Keratinocyte (primary cell): ENCODE measurements at regions not wholly inside any gene's neighbourhood (a gene's known extent, or its start where the extent isn't known, plus 50 kb on each side); places are given as distances from the start of the nearest gene placed in this dataset.

Source experiments
- DNase-seq: peaks from one replicate; pipeline ENCODE4 v3.0.0-alpha.2; 2011; ENCODE audit warnings: low read depth, missing footprints, low spot score
- FAIRE-seq: peaks from 2 replicates; lab custom pipeline; 2011; peaks lifted over from hg19 to GRCh38; lab: Jason Lieb, UNC
- H2AFZ ChIP-seq: 2 replicates; pipeline ENCODE4 v1.6.0; 2012; ENCODE audit warnings: low read length, control low read depth, inconsistent platforms; ENCODE audit not compliant: control insufficient read depth
- H3K27ac ChIP-seq: 2 replicates; pipeline ENCODE4 v1.5.1; 2011; ENCODE audit warnings: low read length; ENCODE audit not compliant: control insufficient read depth, insufficient read depth
- H3K27me3 ChIP-seq: 3 replicates; pipeline ENCODE4 v1.6.0; 2011; ENCODE audit warnings: low read length; ENCODE audit not compliant: control insufficient read depth, insufficient read depth; ENCODE audit errors: extremely low read depth
- H3K36me3 ChIP-seq, 2 experiments: 2 replicates in 1 of 2; 3 replicates in 1 of 2; pipeline ENCODE4 v1.5.1; 2011; ENCODE audit warnings: low read length in 2 of 2, mild to moderate bottlenecking in 1 of 2; ENCODE audit not compliant: control insufficient read depth in 2 of 2, insufficient read depth in 2 of 2; ENCODE audit errors: extremely low read depth in 1 of 2
- H3K4me1 ChIP-seq: 3 replicates; pipeline ENCODE4 v1.5.1; 2011; ENCODE audit warnings: low read length; ENCODE audit not compliant: control insufficient read depth, insufficient read depth; ENCODE audit errors: extremely low read depth
- H3K4me2 ChIP-seq: 3 replicates; pipeline ENCODE4 v1.6.0; 2011; ENCODE audit warnings: low read depth, low read length; ENCODE audit not compliant: control insufficient read depth, insufficient read depth; ENCODE audit errors: extremely low read depth
- H3K4me3 ChIP-seq, 3 experiments: fragments of 200-600 bp in 1 of 3; sonication (generic) in 1 of 3; 2 replicates in 2 of 3; 3 replicates in 1 of 3; pipeline ENCODE4 v1.5.1; 2011 to 2016; ENCODE audit warnings: low read length in 3 of 3, mild to moderate bottlenecking in 3 of 3, control low read depth in 2 of 3, inconsistent platforms in 1 of 3, low read depth in 1 of 3, mixed read lengths in 1 of 3, mixed run types in 1 of 3, moderate library complexity in 1 of 3; ENCODE audit not compliant: control insufficient read depth in 2 of 3, insufficient read depth in 2 of 3; ENCODE audit errors: extremely low read depth in 1 of 3
- H3K79me2 ChIP-seq: 2 replicates; pipeline ENCODE4 v1.6.0; 2012; ENCODE audit warnings: low read length; ENCODE audit not compliant: control insufficient read depth, insufficient read depth
- H3K9ac ChIP-seq: 3 replicates; pipeline ENCODE4 v1.6.0; 2011; ENCODE audit warnings: low read length; ENCODE audit not compliant: control insufficient read depth, insufficient read depth; ENCODE audit errors: extremely low read depth
- H3K9me1 ChIP-seq: 3 replicates; pipeline ENCODE4 v1.6.0; 2011; ENCODE audit warnings: low read length; ENCODE audit not compliant: control insufficient read depth, insufficient read depth; ENCODE audit errors: extremely low read depth
- H3K9me3 ChIP-seq: 2 replicates; pipeline ENCODE4 v1.5.1; 2012; ENCODE audit warnings: low read depth, low read length; ENCODE audit not compliant: control insufficient read depth
- H4K20me1 ChIP-seq: 3 replicates; pipeline ENCODE4 v1.6.0; 2011; ENCODE audit warnings: low read length; ENCODE audit not compliant: control insufficient read depth, insufficient read depth; ENCODE audit errors: extremely low read depth
- EZH2 ChIP-seq: IDR thresholded peaks from one replicate; pipeline ENCODE4 v1.6.1; 2012; ENCODE audit warnings: inconsistent platforms, mild to moderate bottlenecking, low read length, moderate library complexity
- dilution Hi-C: fragments of 300-500 bp; cut with MboI; formaldehyde crosslinking; loops from one replicate; pipeline ENCODE4 v1.7.0; 2020; ENCODE audit warnings: low sequenced_read_pairs; ENCODE audit not compliant: extremely low pct_ligation_motif_present
- TF ChIP-seq, protein P1 (sequence below), 3 experiments: IDR thresholded peaks in 1 of 3; conservative IDR thresholded peaks in 1 of 3; optimal IDR thresholded peaks in 1 of 3; 2 replicates in 2 of 3; 3 replicates in 1 of 3; pipeline versions ENCODE3 to v1.5.1; 2011; ENCODE audit warnings: low read length in 3 of 3, mild to moderate bottlenecking in 3 of 3, moderate library complexity in 2 of 3, control low read depth in 1 of 3, inconsistent platforms in 1 of 3; ENCODE audit not compliant: insufficient read depth in 2 of 3; ENCODE audit errors: extremely low read depth in 1 of 3

DNA sequence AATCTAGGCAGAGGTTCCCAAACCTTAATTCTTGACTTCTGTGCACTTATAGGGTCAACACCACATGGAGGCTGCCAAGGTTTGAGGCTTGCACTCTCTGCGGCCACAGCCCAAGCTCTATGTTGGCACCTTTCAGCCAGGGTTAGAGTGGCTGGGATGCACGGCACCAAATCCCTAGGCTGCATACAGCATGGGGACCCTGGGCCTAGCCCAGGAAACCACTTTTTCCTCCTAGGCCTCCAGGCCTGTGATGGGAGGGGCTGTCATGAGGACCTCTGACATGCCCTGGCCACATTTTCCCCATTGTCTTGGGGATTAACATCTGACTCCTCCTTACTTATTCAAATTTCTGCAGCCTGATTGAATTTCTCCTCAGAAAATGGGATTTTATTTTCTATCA, 165.4 kb downstream of the SI start:
- no peak for DNase-seq
- Histone ChIP-seq H3K9me1 (no peaks in the 10 kb centered on the region), H3K27ac (no peak overlapping the region), H3K4me1 (no peaks in the 10 kb centered on the region), H3K79me2 (no peaks in the 10 kb centered on the region), H3K4me2 (no peak overlapping the region), H3K4me3 (no peak overlapping the region), H3K9me3 (no peaks in the 10 kb centered on the region), H2AFZ (no peak overlapping the region), H3K36me3 (no peaks in the 10 kb centered on the region), H3K9ac (no peak overlapping the region), H3K27me3 (no peaks in the 10 kb centered on the region), H4K20me1 (no peaks in the 10 kb centered on the region)
- TF ChIP-seq, protein P1, sequence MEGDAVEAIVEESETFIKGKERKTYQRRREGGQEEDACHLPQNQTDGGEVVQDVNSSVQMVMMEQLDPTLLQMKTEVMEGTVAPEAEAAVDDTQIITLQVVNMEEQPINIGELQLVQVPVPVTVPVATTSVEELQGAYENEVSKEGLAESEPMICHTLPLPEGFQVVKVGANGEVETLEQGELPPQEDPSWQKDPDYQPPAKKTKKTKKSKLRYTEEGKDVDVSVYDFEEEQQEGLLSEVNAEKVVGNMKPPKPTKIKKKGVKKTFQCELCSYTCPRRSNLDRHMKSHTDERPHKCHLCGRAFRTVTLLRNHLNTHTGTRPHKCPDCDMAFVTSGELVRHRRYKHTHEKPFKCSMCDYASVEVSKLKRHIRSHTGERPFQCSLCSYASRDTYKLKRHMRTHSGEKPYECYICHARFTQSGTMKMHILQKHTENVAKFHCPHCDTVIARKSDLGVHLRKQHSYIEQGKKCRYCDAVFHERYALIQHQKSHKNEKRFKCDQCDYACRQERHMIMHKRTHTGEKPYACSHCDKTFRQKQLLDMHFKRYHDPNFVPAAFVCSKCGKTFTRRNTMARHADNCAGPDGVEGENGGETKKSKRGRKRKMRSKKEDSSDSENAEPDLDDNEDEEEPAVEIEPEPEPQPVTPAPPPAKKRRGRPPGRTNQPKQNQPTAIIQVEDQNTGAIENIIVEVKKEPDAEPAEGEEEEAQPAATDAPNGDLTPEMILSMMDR (optimal IDR thresholded peaks at IDR 0.05 in 1 of 3, IDR thresholded peaks at IDR 0.05 in 1 of 3, conservative IDR thresholded peaks at IDR 0.05 in 1 of 3; ENCODE audit: extremely low read depth in 1 of 3, insufficient read depth in 2 of 3, low read length in 3 of 3), result no peak
- no peak for TF ChIP-seq EZH2
- no peak for FAIRE-seq
- dilution Hi-C loops, result no loop called here

DNA sequence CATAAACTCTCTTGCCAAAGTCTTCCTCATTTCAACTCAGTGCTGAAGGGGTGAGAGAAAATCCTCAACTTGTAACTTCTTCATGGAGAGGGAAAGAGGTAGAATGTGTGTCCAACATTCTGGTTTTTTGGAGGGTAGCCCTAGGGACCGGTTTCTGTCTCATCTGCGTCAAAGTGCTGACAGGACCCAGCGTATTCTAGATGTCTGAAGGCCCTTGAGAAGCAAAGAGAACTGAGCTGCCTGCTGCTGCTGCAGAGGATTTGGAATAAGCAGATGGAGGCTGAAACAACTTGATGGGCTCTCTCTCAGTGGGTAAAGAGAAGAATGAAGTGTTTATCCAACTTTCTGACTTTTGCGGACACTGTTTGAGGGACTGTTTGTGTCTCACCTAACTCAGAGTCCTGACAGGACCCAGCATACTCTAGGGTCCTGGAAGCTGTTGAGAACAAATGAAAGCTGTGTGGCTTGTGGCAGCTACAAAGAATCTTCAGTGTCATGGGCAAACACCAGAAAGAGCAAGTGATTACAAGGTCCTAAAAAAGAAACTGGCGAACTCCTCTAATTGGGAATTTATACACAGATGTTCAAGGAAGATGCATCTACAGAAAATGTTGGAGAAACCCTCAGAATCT, 174.4 kb downstream of the SI start:
- H3K36me3 ChIP-seq, result no peaks in the 10 kb centered on the region
- no peak for TF ChIP-seq EZH2
- TF ChIP-seq, protein P1 (optimal IDR thresholded peaks at IDR 0.05 in 1 of 3, IDR thresholded peaks at IDR 0.05 in 1 of 3, conservative IDR thresholded peaks at IDR 0.05 in 1 of 3; ENCODE audit: extremely low read depth in 1 of 3, insufficient read depth in 2 of 3, low read length in 3 of 3), result no peak
- H2AFZ ChIP-seq, result no peak overlapping the region
- no peaks in the 10 kb centered on the region for H4K20me1 ChIP-seq
- no peaks in the 10 kb centered on the region for H3K9me3 ChIP-seq
- H3K9me1 ChIP-seq, result no peaks in the 10 kb centered on the region
- no peaks in the 10 kb centered on the region for H3K27me3 ChIP-seq
- no peaks in the 10 kb centered on the region for H3K79me2 ChIP-seq
- H3K4me3 ChIP-seq, result no peak overlapping the region
- H3K27ac ChIP-seq, result no peak overlapping the region
- DNase-seq, result no peak
- no peak for FAIRE-seq
- no peak overlapping the region for H3K9ac ChIP-seq
- dilution Hi-C loops, result no loop called here
- no peak overlapping the region for H3K4me2 ChIP-seq
- no peaks in the 10 kb centered on the region for H3K4me1 ChIP-seq
